HG02763 (cell line): ENCODE measurements at regions not wholly inside any gene's neighbourhood (a gene's known extent, or its start where the extent isn't known, plus 50 kb on each side); places are given as distances from the start of the nearest gene placed in this dataset.

Experiments
- ATAC-seq: cut with Tn5 transposase; IDR thresholded peaks from one replicate; pipeline ENCODE4 v1.9.1; 2021; ENCODE audit warnings: mild to moderate bottlenecking, moderate library complexity; ENCODE audit not compliant: unreplicated experiment

DNA sequence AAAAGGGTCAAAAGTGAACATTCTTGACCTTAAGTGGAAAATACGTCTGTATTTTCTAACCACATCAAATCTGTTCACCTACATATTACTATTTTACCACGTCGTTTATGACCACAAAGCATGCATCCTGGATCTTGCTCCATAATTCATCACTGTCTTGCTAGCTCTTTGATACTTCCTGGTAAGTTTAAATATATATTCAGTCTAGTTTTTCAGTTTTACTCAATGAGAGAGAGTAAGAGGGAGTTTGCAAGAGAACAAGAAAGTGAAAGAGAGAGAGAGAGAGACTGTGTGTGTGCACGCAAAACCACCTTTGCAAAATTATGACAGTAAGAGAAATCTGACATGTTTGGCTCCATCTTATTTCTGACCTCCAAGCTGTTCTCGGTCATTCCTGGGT, 173.7 kb upstream of the GALNTL6 start:
- peak; percentile 95 for ATAC-seq

DNA sequence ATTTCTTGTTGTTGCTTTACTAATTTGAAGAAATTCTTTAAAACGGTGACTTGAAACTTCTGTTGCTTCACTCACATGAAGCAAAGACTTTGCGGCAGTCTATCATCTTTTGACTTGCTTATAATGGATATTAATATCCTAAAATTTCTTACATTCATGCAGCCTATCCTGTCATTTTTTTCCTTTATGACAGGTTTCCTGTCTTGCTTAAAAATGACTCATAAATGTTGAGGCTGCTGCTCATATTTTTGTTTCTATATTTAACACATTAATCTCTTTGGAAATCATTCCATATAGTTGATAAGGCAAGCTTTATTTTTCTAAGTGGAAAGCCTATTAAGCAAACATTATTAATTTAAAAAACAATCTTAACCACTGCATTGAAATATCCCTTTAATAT, 176.6 kb upstream of the GALNTL6 start:
- ATAC-seq: no peak

DNA sequence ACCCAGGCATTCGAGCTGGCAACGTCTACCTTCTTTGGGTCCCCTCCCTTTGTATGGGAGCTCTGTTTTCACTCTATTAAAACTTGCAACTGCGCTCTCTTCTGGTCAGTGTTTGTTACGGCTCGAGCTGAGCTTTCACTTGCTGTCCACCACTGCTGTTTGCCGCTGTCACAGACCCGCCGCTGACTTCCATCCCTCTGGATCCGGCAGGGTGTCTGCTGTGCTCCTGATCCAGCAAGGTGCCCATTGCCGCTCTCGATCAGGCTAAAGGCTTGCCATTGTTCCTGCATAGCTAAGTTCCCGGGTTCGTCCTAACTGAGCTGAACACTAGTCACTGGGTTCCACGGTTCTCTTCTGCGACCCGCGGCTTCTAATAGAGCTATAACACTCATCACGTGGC, 183.5 kb upstream of the GALNTL6 start:
- ATAC-seq: no peak

DNA sequence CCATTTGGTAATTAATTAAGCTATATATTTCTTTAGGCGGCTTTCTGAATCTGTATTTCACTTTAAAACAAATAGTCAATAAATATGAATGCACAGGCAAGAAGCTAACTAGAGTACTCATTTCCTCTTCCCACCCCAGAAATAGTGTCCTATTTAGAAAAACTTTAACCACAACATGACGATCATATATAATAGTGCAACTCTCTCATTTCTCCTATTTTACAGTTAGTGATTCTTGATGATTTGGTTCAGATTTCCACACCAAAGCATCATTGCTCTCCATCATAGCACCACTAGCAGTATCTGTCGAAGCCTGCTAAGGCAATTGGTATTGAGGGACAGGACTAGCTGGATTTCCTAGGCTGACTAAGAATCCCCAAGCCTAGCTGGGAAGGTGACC, 184.0 kb upstream of the GALNTL6 start:
- peak; percentile 94 for ATAC-seq

DNA sequence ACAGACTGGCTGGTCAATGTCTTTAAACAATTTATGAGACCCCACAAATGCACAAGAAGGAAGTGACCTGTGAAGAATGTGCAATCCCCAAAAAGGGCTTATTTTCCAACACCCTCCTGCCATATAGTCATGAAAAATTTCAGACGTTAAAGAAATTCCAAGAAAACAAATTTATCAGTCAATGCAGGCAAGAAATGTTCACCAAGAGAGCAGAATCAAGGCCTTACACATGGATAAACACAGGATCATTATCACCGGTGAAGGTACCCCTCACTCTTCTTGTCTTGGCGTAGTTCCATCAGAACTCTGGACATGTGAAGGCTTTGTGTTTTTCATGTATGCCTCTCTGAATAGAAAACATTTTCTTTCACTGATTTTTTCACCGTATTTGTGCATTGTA, 186.7 kb upstream of the GALNTL6 start:
- no peak for ATAC-seq

DNA sequence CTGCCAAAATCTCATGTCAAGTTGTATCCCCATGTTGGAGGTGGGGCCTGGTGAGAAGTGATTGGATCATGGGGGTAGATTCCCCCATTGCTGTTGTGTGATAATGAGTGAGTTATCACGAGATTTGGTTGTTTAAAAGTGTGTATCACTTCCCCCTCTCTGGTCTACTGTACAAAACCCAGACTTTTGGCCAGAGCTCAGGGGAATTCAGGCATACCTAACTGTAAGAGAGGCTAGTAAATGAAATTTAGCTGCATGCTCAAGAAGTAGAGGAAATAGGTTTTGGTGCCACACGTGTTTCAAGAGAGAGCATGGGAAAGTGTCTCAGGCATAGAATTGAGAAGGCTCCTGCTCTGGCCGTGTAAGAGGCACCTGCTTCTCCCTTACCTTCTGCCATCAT, 190.5 kb upstream of the GALNTL6 start:
- no peak for ATAC-seq

DNA sequence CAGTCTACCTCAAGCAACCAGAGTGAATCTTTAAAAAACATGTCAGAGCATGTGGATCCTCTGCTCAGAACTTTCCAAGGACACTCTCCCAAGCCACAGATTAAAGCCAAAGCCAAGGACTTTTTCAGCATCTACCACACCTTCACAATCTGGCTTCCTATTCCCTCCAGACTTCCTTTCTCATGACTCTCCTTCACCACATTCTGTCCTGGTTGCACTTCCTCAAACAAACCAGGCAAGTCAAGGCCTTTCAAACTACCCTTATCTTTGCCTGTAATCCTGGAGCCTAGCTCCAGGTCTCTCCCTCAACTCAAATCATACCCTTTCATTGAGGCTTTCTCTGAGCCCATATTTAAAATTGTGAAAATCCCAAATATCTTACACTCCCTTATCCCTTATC, 191.6 kb upstream of the GALNTL6 start:
- ATAC-seq: peak; percentile 70

DNA sequence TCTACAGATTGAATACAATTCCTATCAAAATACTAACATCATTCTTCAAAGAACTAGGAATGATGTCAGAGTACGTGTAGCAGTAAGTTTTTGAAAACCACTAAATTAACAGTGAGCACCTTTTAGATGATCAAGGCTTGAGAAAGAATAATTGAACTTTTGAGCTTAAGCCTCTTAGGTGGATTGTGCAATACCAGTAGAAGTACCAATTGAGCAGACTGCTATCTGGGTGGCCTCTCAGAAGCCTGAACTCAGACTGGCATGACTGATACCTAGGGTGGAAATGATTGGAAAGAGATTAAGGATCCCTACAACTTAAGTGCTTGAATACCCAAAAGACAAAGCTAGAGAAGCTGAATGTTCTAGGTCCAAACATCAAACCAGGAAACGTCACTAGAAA, 200.3 kb upstream of the GALNTL6 start:
- no peak for ATAC-seq

DNA sequence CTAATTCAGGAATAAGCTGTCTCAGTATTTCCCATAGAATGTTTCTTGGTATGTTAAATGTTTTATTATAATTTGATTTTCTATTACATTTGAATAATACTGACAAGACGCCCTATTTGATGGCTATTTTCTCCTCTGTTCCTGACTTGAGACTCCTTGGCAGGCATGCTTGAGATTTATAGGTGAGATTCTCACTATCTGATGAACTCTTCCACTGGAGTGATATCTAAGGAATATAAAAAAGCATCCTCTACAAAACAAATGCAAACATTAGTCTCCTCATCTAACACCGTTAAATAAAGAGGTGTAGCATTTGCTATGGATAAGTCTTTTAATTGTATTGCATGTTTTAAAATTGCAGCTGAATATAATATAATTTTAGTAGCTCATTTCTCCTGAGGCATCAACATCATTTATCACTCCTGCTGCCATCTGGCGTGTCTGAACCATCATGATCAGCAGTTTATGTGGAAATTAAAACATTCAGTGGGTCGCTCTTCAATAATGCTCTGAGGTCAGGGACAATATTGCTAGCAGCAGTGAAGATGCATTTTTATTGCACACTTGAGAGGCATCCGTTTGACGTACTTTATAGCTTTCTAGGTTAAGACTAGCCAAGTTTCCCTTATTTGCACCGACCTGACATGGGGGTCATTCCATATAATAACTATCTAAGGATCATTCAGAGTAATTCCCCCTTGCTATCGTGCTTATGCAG, 210.4 kb upstream of the GALNTL6 start:
- ATAC-seq: no peak

DNA sequence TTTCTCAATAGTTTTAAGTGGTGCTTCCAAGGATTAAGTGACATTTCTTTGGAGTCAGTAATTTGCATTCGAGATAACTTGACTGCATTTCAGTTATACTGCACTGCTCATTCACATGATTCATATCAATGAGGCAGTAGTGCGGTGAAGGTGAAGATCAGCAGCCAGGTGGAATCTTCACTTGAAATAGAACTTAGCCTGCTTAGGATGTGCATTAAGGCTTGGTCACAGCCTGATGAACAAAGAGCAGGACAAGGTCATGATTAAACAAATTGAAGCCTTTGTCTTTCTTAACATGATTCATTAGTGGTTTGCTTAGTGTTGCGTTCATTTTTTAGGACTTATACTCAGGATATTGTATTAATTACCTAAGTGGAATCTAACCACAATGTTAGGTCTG, 212.1 kb upstream of the GALNTL6 start:
- ATAC-seq: no peak

DNA sequence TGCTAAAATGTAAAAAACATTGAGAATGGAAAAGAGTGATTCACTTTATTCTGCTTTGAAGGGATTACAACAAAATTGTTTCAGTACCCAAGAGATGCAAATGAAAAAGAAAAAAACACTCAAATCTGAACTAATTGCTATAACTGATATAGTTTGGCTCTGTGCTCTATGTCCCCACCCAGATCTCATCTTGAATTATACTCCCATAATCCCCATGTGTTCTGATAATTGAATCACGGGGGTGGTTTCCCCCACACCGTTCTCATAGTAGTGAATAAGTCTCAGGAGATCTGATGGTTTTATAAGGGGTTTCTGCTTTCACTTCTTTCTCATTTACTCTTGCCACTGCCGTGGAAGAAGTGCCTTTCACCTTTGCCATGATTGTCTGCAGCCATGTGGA, 213.6 kb upstream of the GALNTL6 start:
- no peak for ATAC-seq

DNA sequence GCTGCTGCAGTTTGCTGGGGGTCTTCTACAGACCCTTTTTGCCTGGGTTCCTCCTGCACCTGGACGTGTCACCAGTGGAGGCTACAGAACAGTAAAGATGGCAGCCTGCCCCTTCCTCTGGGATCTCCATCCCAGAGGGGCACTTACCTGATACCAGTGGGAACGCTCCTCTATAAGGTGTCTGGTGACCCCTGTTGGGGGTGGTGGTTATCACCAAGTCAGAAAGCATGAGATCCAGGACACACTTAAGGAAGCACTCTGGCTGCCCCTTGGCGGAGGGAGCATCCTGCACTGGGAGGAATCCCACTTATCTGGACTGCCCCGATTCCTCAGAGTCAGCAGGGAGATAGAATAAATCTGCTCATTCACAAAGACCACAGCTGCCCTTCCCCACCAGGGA, 218.9 kb upstream of the GALNTL6 start:
- ATAC-seq: no peak

DNA sequence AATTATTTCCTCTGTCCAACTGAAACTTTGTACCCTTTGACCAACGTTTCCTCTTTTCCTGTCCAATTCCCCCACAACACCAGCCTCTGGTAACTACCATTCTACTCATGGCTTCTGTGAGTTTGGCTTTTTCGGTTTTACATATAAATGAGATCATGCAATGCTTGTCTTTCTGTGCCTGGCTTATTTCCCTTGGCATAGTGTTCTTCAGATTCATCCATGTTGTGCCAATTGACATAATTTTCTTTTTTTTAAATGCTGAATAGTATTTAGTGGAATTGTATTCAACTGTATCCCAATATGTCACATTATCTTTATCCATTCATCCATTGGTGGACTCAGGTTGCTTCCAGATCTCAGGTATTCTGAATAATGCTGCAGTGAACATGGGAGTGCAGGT, 222.5 kb upstream of the GALNTL6 start:
- no peak for ATAC-seq

DNA sequence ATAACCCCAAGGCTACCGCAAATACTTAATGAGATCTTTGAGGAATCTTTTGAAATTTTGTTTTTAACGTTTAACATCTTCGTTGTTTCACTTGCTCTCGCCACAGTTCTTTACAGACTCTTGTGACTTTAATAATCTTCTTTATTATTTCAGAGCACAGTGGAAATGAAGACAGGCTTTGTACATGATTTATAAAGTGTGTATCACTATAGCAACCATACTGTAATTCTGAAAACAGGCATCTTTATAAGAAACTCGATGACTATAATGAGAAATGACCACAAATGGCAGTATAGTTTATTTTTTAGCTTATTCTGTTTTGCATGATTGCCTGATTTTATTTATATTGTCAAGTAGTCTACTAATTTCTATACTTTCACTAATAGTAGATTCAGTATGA, 224.4 kb upstream of the GALNTL6 start:
- ATAC-seq: no peak

DNA sequence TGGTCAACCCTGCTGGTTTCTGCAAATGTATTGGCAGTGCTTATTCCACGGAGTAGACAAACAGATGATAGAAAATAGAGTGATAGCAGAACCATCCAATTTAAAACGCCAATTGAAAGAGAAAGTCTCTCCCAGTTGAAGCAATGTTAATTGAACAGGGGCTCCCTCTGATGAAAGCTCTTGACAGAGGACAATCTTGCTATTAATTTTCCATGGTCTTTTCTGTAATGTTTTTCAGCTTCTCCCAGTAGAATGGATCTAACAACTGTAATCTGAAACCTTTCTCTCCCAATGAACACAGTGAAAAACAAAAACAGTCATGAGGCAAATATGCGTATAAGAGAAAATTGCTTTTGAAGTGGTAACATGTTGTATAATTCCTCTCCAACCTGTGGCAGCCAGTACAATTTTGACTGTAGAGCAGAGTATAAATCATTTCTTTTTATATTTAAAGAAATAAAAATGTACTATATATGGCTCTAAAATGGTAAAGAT, 225.1 kb upstream of the GALNTL6 start:
- no peak for ATAC-seq

DNA sequence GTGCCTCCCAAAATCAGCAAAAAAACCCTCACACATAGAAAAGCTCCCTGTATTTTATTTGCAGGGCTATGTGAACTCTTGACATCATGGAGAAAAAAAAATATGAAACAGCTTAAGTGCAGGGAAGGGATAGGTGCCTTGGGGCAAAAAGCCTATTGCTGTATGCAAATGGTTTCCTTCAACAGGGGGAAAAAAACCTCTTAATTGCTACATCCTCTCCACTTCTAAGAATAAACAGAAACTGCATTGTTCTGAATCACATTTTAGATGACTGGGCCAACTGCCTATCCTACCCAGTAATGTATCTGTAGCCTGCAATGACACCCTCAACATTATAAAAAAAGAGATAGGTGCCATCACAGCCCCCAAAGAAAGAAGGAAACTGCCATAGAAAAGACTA, 229.4 kb upstream of the GALNTL6 start:
- ATAC-seq: no peak

DNA sequence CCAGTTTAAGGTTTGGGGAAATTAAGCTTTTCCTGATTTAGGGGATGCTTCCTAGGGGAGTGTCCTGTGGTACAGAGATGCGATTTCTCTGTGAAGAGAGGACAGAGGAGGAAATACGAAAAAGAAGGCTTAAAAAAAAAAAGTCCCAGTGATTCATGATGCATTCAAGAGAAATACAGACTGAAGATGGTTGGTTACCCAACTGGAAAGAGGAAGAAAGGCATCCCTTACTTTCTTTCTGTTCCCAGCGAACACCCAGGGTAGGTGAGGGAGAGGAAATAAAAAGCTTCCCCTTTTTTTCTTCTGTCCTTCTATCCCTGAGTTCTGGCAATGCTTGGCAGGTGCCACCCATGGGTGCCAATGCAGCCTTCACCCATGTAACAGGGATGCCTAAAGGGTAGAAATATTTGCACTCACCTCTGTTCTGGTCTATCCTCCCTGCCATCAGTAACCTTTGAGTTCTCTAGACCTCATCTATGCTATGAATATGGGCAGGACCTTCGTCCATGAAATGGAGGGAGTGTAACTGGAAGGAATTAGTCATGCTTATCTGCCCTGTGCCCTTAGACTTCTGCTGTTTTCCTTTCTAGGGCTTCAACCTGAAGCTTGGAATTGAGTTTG, 230.1 kb upstream of the GALNTL6 start:
- peak; percentile 81 for ATAC-seq

DNA sequence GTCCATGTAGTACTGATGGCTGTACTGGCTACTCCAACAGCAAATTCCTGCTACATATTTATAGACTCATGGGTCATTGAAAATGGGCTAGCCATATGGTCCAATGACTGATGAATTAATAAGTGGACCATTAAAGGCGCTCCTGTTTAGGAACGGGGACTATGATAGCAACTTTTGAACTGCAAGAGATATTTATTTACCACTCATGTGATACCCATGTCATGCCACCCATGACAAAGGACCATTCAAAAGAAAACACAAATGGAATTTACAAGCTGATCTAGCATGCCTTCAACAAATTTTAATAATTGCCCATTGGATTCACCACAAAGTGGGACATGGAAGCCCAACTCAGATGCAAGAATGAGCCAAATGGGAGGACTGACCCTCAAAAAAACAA, 240.0 kb upstream of the GALNTL6 start:
- ATAC-seq: no peak

DNA sequence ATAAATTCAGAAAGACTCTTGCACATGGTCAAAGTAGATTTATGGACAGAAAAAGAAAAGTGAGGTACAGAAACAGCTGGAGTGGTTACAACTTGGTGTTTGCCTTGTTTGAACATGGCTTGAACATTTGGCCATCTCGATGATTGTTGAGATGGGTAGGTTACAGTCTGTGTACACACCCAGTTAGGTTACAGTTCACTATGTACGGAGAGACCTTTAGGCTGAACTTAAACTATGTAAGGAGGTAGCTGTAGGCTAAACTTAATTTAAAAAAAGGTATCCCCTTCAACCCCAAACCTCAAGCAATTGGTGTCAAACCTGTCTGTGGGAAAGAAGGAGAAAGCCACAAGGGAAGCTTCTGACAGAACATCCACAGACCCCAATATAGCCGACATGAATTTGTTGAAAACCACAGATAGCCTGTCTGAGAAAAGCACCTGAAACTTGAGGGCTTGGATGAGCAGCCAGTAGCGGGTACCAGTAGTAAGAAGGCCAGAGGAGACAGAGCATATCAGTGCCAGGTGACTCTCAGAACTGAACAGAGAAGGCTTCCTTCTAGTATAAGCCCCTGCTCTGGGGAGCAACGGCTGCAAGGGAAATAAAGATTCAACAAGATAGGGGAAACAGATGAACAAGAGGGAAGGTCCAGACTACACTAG, 247.9 kb upstream of the GALNTL6 start:
- ATAC-seq: peak; percentile 76

DNA sequence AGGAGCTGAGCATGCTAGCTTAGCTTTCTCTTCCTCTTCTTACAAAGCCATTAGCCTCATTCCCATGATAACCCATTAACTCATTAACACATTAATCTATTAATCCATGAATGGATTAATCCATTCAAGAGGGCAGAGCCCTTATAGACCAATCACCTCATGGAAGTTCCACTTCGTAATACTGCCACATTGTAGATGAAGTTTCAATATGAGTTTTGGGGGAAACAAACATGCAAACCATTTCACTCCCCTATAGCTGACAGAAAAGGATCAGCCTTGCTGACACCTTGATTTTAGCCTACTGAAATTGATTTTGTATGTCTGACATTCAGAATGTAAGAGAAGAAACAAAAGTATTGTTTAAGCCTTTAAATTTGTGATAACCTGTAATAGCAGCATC, 251.8 kb upstream of the GALNTL6 start:
- ATAC-seq: peak; percentile 44

DNA sequence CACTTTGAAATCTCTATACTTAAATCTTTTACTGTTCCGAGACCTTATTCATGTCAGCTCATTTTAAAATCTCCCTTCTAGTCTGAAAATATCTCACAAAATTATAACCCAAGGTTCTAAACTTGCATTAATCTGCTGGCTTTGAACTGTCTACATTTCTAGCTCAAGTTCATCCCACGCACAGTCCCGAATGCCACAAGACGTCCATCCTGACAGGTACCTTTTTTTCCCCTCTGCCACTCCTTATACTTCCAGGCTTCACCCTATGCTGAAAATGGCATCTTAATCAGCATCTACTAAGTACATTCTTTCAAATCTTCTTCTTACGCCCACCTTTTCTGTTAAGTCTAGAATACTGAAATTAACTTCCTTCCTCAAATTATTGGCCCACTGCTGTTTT, 259.2 kb upstream of the GALNTL6 start:
- ATAC-seq: no peak

DNA sequence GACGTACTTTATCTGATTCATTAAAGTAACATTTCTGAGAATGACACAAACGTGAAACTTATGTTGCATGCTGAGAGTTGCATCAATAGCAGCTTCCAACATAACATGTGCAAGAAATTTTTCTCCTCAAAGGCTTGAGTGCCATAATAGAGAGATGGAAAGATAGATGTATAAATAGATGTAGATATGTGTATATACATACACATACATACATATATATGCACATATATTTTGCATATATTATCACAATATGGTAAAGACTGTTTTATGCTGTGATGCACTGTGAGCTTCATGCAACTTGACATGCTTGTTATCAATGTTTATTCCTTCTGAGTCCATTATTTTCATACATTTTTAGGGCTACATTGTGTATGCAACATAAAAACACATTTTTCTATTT, 270.6 kb upstream of the GALNTL6 start:
- no peak for ATAC-seq
